Hepatocyte (in vitro differentiated cells): ENCODE measurements at regions not wholly inside any gene's neighbourhood (a gene's known extent, or its start where the extent isn't known, plus 50 kb on each side); places are given as distances from the start of the nearest gene placed in this dataset.

Source experiments
- EZH2phosphoT487 ChIP-seq: fragments of 200-600 bp; sonication (generic); IDR thresholded peaks from one replicate; pipeline ENCODE4 v1.6.1; 2018; ENCODE audit warnings: antibody characterized with exemption, mild to moderate bottlenecking, low read depth, moderate library complexity; ENCODE audit not compliant: unreplicated experiment, severe bottlenecking
- TF ChIP-seq, protein P1 (sequence below): fragments of 200-600 bp; sonication (generic); IDR thresholded peaks from 2 replicates; pipeline ENCODE4 v1.5.1; 2016; ENCODE audit warnings: antibody characterized with exemption, mild to moderate bottlenecking; ENCODE audit not compliant: poor library complexity

DNA sequence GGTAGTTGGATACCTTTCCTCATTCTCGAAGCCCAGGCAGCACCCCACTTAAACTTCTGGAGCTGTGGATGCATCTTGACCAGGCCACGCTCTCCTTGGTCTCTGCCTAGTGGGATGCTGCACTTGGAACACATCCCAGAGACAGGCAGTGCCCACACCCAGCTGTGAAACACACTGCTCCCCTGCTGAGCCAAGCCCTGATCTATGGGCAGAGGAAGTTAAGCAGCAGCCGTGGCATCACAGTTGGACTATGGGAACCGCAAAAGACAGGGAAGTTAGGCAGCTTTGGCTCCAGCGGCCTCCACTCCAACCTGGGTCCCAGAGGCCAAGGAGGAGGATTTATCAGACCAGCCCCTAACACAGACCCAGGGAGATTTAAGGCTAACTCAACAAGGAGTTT lies 284.8 kb upstream of the CCL2 start:
- TF ChIP-seq, protein P1, sequence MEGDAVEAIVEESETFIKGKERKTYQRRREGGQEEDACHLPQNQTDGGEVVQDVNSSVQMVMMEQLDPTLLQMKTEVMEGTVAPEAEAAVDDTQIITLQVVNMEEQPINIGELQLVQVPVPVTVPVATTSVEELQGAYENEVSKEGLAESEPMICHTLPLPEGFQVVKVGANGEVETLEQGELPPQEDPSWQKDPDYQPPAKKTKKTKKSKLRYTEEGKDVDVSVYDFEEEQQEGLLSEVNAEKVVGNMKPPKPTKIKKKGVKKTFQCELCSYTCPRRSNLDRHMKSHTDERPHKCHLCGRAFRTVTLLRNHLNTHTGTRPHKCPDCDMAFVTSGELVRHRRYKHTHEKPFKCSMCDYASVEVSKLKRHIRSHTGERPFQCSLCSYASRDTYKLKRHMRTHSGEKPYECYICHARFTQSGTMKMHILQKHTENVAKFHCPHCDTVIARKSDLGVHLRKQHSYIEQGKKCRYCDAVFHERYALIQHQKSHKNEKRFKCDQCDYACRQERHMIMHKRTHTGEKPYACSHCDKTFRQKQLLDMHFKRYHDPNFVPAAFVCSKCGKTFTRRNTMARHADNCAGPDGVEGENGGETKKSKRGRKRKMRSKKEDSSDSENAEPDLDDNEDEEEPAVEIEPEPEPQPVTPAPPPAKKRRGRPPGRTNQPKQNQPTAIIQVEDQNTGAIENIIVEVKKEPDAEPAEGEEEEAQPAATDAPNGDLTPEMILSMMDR, result no peak
- TF ChIP-seq EZH2phosphoT487, result no peak
